ENCODE measurements at regions not wholly inside any gene's neighbourhood (a gene's known extent, or its start where the extent isn't known, plus 50 kb on each side); places are given as distances from the start of the nearest gene placed in this dataset.

- POLR2A ChIA-PET (ENCODE audit: unreplicated experiment): no interaction called here
- dilution Hi-C loops (cut with HindIII; ENCODE audit: low sequenced_read_pairs, unreplicated experiment): no loop called here
Observed at GRCh38 chr4:41414412-41414779, 123.6 kb upstream of the LIMCH1 start.

More at GRCh38 chr4:41414412-41414779, 123.6 kb upstream of the LIMCH1 start:
- H4K8ac ChIP-seq (ENCODE audit: low read depth in 2 of 2, low read length in 2 of 2): no peak overlapping the region
- intact Hi-C loops (cut with micrococcal nuclease): no loop called here
- H2BK15ac ChIP-seq (ENCODE audit: low read depth, low read length): no peak overlapping the region
- H3K9ac ChIP-seq (ENCODE audit: low read depth, low read length): no peak overlapping the region
- no peak overlapping the region for H3K4me3 ChIP-seq (ENCODE audit: insufficient read depth, low read depth, low read length)
- H3K36me3 ChIP-seq (ENCODE audit: control insufficient read depth, insufficient read depth, low read length): no peaks in the 10 kb centered on the region
- H3K4me1 ChIP-seq (ENCODE audit: control insufficient read depth, insufficient read depth, low read length): peaks cover 2% of the 10 kb centered on the region; the same call in 1 of the 2 replicates
- TF ChIP-seq USF2 (IDR thresholded peaks at IDR 0.05; ENCODE audit: low read depth, low read length) (no peak), SMC3 (IDR thresholded peaks at IDR 0.05; ENCODE audit: low read depth, low read length) (no peak), MXI1 (IDR thresholded peaks at IDR 0.05; ENCODE audit: borderline replicate concordance, low read depth, low read length) (no peak), FOS (IDR thresholded peaks at IDR 0.05; ENCODE audit: low read depth, low read length) (no peak), CEBPB (IDR thresholded peaks at IDR 0.05; ENCODE audit: low read depth, low read length) (no peak), CTCF (conservative IDR thresholded peaks at IDR 0.05; ENCODE audit: low read depth, low read length) (no peak), CHD1 (IDR thresholded peaks at IDR 0.05; ENCODE audit: low read depth, low read length) (no peak), RAD21 (IDR thresholded peaks at IDR 0.05; ENCODE audit: low read length) (no peak)
- H3K4me2 ChIP-seq (ENCODE audit: low read depth, low read length): no peak overlapping the region
- H4K20me1 ChIP-seq (ENCODE audit: insufficient read depth, low read length): no peaks in the 10 kb centered on the region; the same call in 1 of the 2 replicates
- H2AK9ac ChIP-seq (replicated peaks; ENCODE audit: low read depth, low read length, poor library complexity): no peak overlapping the region
- in situ Hi-C loops (cut with MboI; ENCODE audit: low sequenced_read_pairs): no loop called here
- 73% methylated on average over 2 of the region's 7 CpGs; no CpG with 5 or more reads in 1 of the 2 experiments for WGBS, 2 experiments (ENCODE audit: extremely low coverage in 2 of 2, insufficient read length in 1 of 2)
- no peak overlapping the region for H4K91ac ChIP-seq (ENCODE audit: insufficient read depth, low read depth, low read length)
- no peaks in the 10 kb centered on the region for H3K9me1 ChIP-seq (ENCODE audit: insufficient read depth, low read length)
- H2BK20ac ChIP-seq (ENCODE audit: low read depth, low read length): no peak overlapping the region
- H3K56ac ChIP-seq (ENCODE audit: extremely low read depth, insufficient read depth, low read length): no peak overlapping the region
- H2BK5ac ChIP-seq (ENCODE audit: low read depth, low read length, poor library complexity, severe bottlenecking): no peak overlapping the region
- BruUV-seq (replicated peaks): no TSS peak
- H3K27ac ChIP-seq (ENCODE audit: insufficient read depth, low read length): no peak overlapping the region
- H3K27me3 ChIP-seq (ENCODE audit: control insufficient read depth, insufficient read depth, low read length): no peaks in the 10 kb centered on the region
- no peak overlapping the region for H3K4ac ChIP-seq (ENCODE audit: low read depth, low read length)
- ATAC-seq (ENCODE audit: low read depth): no peak
- no peak overlapping the region for H4K5ac ChIP-seq (ENCODE audit: low read depth, low read length)
- H3K23ac ChIP-seq (ENCODE audit: low read depth, low read length): no peak overlapping the region
- no peak overlapping the region for H2BK120ac ChIP-seq (ENCODE audit: low read depth, low read length)
- no peak overlapping the region for H3K14ac ChIP-seq (replicated peaks; ENCODE audit: low read depth, low read length)
- H2AK5ac ChIP-seq (ENCODE audit: low read depth, low read length): no peak overlapping the region
- no peak overlapping the region for H2AFZ ChIP-seq (replicated peaks; ENCODE audit: low read length, poor library complexity)
- no peaks in the 10 kb centered on the region; a peak in 1 of 4 replicates for H3K79me1 ChIP-seq (ENCODE audit: low read depth in 1 of 2, low read length in 2 of 2)
- no peak overlapping the region for H3K18ac ChIP-seq (ENCODE audit: low read depth, low read length)
- DNase-seq: no peak
- no peaks in the 10 kb centered on the region for H3K9me3 ChIP-seq (ENCODE audit: control insufficient read depth, insufficient read depth, low read length)
- CTCF ChIA-PET: no interaction called here

Data from IMR-90 (cell line).